GM12875 (cell line): ENCODE measurements at regions not wholly inside any gene's neighbourhood (a gene's known extent, or its start where the extent isn't known, plus 50 kb on each side); places are given as distances from the start of the nearest gene placed in this dataset.

ENCODE experiments used
- H3K4me3 ChIP-seq: one replicate; pipeline ENCODE4 v1.5.1; 2011; ENCODE audit warnings: low read depth, low read length, control low read depth
- CTCF ChIP-seq: IDR thresholded peaks from 2 replicates; pipeline ENCODE4 v1.5.1; 2011; ENCODE audit warnings: low read depth, mild to moderate bottlenecking, control low read depth, inconsistent platforms, low read length, moderate library complexity, borderline replicate concordance; ENCODE audit not compliant: insufficient read depth

GRCh38 chr5:39482098-39482497, 57.3 kb upstream of the DAB2 start:
- no peak overlapping the region for H3K4me3 ChIP-seq
- no peak for TF ChIP-seq CTCF

- H3K4me3 ChIP-seq, result no peak overlapping the region
- no peak for TF ChIP-seq CTCF
These were observed 54.8 kb upstream of the DAB2 start for GRCh38 chr5:39479537-39479936.

GRCh38 chr5:39478863-39479262, 54.1 kb upstream of the DAB2 start:
- H3K4me3 ChIP-seq, result no peak overlapping the region
- no peak for TF ChIP-seq CTCF

GRCh38 chr5:39476843-39477220, 52.1 kb upstream of the DAB2 start:
- H3K4me3 ChIP-seq, result no peak overlapping the region
- TF ChIP-seq CTCF, result no peak

GRCh38 chr5:39475881-39476842, 51.4 kb upstream of the DAB2 start:
- H3K4me3 ChIP-seq, result no peak overlapping the region
- no peak for TF ChIP-seq CTCF

- no peak overlapping the region for H3K4me3 ChIP-seq
- TF ChIP-seq CTCF, result no peak
These were observed 50.4 kb upstream of the DAB2 start for GRCh38 chr5:39475159-39475571.
